Muscle layer of colon (tissue), 2 donors: ENCODE measurements at regions not wholly inside any gene's neighbourhood (a gene's known extent, or its start where the extent isn't known, plus 50 kb on each side); places are given as distances from the start of the nearest gene placed in this dataset.

ENCODE experiments used
- H3K27ac ChIP-seq: one replicate; pipeline ENCODE4 v1.7.0; 2013; ENCODE audit warnings: low read depth, mild to moderate bottlenecking, low read length, moderate library complexity
- H3K27me3 ChIP-seq, 2 donors: one replicate each; pipeline ENCODE4 v1.7.0; 2013; ENCODE audit warnings: low read length in 2 of 2, mild to moderate bottlenecking in 2 of 2; ENCODE audit not compliant: insufficient read depth in 2 of 2, control insufficient read depth in 1 of 2
- H3K36me3 ChIP-seq: one replicate; pipeline ENCODE4 v1.7.0; 2013; ENCODE audit warnings: mild to moderate bottlenecking, low read length; ENCODE audit not compliant: insufficient read depth
- H3K4me1 ChIP-seq: one replicate; pipeline ENCODE4 v1.7.0; 2013; ENCODE audit warnings: mild to moderate bottlenecking, low read length; ENCODE audit not compliant: insufficient read depth
- H3K4me3 ChIP-seq, 2 donors: one replicate each; pipeline ENCODE4 v1.7.0; 2013; ENCODE audit warnings: low read length in 2 of 2, low read depth in 1 of 2, mild to moderate bottlenecking in 1 of 2, moderate library complexity in 1 of 2
- H3K9ac ChIP-seq: one replicate; pipeline ENCODE4 v1.7.0; 2013; ENCODE audit warnings: low read length
- H3K9me3 ChIP-seq: one replicate; pipeline ENCODE4 v1.7.0; 2013; ENCODE audit warnings: mild to moderate bottlenecking, low read length
- donor health status: abdominal sarcoma.
- donor health status: Adenocarcinoma of cecum.

DNA sequence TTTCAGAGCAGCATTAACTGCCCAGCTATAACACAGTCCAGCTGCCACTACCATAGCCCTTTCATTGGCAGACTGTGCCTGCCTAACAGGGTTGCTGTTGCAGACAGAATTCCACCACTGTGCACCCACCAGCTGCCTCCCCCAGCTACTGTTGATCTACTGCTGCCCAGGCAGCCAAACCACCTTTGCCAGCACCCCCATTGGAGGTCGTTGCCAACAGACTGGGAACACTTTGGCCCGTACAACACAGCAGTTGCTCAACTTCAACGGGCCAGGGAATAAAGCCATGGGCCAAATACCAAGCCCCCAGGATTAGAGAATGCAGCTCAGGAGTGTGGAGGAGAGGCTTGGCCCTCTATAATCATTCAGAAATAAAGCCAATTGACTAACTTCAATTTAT, 473.6 kb downstream of the CDH11 start:
- H3K27me3 ChIP-seq: no peaks in the 10 kb centered on the region
- H3K36me3 ChIP-seq: no peaks in the 10 kb centered on the region
- H3K4me1 ChIP-seq: no peaks in the 10 kb centered on the region
- H3K4me3 ChIP-seq: no peak overlapping the region
- no peaks in the 10 kb centered on the region for H3K9me3 ChIP-seq
- no peak overlapping the region for H3K9ac ChIP-seq
- no peak overlapping the region for H3K27ac ChIP-seq

DNA sequence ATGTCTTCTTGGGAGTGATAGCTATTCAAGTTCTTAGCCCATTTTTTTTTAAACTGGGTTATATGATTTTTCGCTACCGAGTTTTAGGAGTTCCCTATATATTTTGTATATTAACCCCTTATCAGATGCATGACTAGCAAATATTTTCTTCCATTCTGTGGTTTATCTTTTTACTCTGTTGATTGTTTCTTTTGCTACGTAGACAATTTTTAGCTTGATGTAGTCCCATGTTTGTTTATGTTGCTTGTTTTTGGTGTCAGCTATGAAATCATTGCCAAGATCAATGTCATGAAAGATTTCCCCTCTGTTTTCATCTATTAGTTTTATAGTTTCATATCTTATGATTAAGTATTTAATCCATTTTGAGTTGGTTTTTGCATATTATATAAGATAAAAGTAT, 480.5 kb downstream of the CDH11 start:
- Histone ChIP-seq H3K9ac (no peak overlapping the region), H3K36me3 (no peaks in the 10 kb centered on the region), H3K4me1 (no peaks in the 10 kb centered on the region), H3K9me3 (no peaks in the 10 kb centered on the region), H3K27ac (no peak overlapping the region), H3K4me3 (no peak overlapping the region), H3K27me3 (no peaks in the 10 kb centered on the region)

DNA sequence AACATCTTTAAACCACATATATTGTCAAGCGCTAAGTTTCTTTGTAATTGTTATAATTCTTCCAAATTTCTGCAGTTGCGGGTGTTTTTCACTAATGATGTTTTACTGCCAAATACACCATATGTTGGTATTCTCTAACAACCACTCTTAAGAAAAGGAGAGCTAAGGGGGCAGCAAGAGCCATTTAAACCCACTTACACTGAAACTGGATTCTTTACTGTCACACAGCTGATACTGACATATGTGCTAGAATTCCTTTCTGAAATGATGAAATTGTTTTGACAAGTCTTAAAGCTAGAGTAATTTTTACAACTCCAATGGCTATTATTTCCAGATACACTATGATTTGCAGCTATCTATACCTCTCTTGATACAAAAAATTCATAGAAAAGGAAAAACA, 483.1 kb downstream of the CDH11 start:
- no peaks in the 10 kb centered on the region for H3K27me3 ChIP-seq
- no peak overlapping the region for H3K4me3 ChIP-seq
- no peaks in the 10 kb centered on the region for H3K9me3 ChIP-seq
- H3K9ac ChIP-seq: no peak overlapping the region
- H3K4me1 ChIP-seq: no peaks in the 10 kb centered on the region
- no peak overlapping the region for H3K27ac ChIP-seq
- no peaks in the 10 kb centered on the region for H3K36me3 ChIP-seq

- H3K9me3 ChIP-seq: no peaks in the 10 kb centered on the region
- H3K27ac ChIP-seq: no peak overlapping the region
- no peaks in the 10 kb centered on the region for H3K36me3 ChIP-seq
- no peaks in the 10 kb centered on the region for H3K4me1 ChIP-seq
- H3K9ac ChIP-seq: no peak overlapping the region
- no peak overlapping the region for H3K4me3 ChIP-seq
- H3K27me3 ChIP-seq: no peaks in the 10 kb centered on the region
These were observed 492.2 kb downstream of the CDH11 start for GRCh38 chr16:64629622-64630021.

DNA sequence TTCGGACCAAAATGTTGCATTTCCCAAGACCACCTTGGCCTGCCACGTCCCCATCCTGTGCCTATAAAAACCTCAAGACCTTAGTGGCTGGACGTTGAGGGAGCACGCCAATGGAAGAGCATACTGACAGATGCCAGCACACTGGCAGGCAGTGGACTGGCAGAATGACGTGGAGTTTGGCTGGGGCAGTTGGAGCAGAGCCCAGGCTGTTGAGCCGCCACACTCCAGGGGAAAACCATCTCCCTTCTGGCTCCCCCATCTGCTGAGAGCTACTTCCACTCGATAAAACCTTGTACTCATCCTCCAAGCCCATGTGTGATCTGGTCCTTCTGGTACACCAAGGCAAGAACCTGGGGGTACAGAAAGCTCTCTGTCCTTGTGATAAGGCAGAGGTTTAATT, 494.1 kb downstream of the CDH11 start:
- Histone ChIP-seq H3K4me3 (no peak overlapping the region), H3K36me3 (no peaks in the 10 kb centered on the region), H3K27ac (no peak overlapping the region), H3K9ac (no peak overlapping the region), H3K4me1 (no peaks in the 10 kb centered on the region), H3K9me3 (no peaks in the 10 kb centered on the region), H3K27me3 (no peaks in the 10 kb centered on the region)

DNA sequence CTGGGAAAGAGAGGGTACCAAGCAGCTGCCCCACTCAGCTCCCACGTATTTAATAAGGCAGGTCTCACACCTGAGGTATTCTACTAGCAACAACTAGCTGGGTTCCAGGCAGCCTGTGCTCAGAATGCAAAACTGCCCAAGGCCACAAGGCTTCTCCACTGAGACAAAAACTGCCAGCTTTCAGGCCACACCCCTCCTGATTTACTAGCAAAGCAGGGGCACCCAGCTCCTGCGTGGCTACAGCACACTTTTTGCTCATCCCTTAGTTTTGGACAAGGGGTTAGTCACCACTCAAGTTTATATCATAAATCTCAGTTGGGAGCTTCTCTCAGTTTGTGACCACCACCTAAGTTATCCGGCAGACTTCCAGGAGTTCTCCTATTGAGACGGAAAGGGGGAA, 494.6 kb downstream of the CDH11 start:
- Histone ChIP-seq H3K27ac (no peak overlapping the region), H3K36me3 (no peaks in the 10 kb centered on the region), H3K4me1 (no peaks in the 10 kb centered on the region), H3K27me3 (no peaks in the 10 kb centered on the region), H3K4me3 (no peak overlapping the region), H3K9ac (no peak overlapping the region), H3K9me3 (no peaks in the 10 kb centered on the region)

- no peak overlapping the region for H3K27ac ChIP-seq
- H3K9ac ChIP-seq: no peak overlapping the region
- H3K27me3 ChIP-seq: no peaks in the 10 kb centered on the region
- H3K4me1 ChIP-seq: no peaks in the 10 kb centered on the region
- H3K4me3 ChIP-seq: no peak overlapping the region
- H3K9me3 ChIP-seq: no peaks in the 10 kb centered on the region
- H3K36me3 ChIP-seq: no peaks in the 10 kb centered on the region
These were observed 495.1 kb downstream of the CDH11 start for GRCh38 chr16:64626776-64627175.

DNA sequence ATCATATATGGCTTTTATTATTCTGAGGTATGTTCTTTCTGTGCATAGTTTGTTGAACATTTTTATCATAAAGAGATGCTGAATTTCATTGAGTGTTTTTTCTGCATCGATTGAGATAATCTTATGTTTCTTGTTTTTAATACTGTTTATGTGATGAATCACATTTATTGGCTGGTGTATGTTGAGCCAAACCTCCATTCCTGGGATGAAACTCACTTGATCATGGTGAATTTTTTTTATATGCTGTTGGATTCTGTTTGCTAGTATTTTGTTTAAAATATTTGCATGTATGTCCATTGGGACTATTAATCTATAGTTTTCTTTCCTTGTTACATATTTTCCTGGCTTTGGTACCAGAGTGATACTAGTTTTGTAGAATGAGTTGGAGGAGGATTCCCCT, 500.2 kb downstream of the CDH11 start:
- H3K9ac ChIP-seq: no peak overlapping the region
- no peaks in the 10 kb centered on the region for H3K9me3 ChIP-seq
- no peaks in the 10 kb centered on the region for H3K4me1 ChIP-seq
- no peak overlapping the region for H3K27ac ChIP-seq
- H3K4me3 ChIP-seq: no peak overlapping the region
- no peaks in the 10 kb centered on the region for H3K27me3 ChIP-seq
- no peaks in the 10 kb centered on the region for H3K36me3 ChIP-seq

- no peaks in the 10 kb centered on the region for H3K9me3 ChIP-seq
- H3K27me3 ChIP-seq: no peaks in the 10 kb centered on the region
- no peak overlapping the region for H3K4me3 ChIP-seq
- H3K36me3 ChIP-seq: no peaks in the 10 kb centered on the region
- no peak overlapping the region for H3K9ac ChIP-seq
- no peak overlapping the region for H3K27ac ChIP-seq
- no peaks in the 10 kb centered on the region for H3K4me1 ChIP-seq
These were observed 503.9 kb downstream of the CDH11 start for GRCh38 chr16:64617836-64618476.

- no peaks in the 10 kb centered on the region for H3K27me3 ChIP-seq
- no peak overlapping the region for H3K9ac ChIP-seq
- no peak overlapping the region for H3K27ac ChIP-seq
- H3K4me3 ChIP-seq: no peak overlapping the region
- no peaks in the 10 kb centered on the region for H3K4me1 ChIP-seq
- no peaks in the 10 kb centered on the region for H3K36me3 ChIP-seq
- H3K9me3 ChIP-seq: no peaks in the 10 kb centered on the region
These were observed 506.1 kb downstream of the CDH11 start for GRCh38 chr16:64615630-64616280.

- Histone ChIP-seq H3K27ac (no peak overlapping the region), H3K27me3 (no peaks in the 10 kb centered on the region), H3K4me1 (no peaks in the 10 kb centered on the region), H3K9ac (no peak overlapping the region), H3K36me3 (no peaks in the 10 kb centered on the region), H3K9me3 (no peaks in the 10 kb centered on the region), H3K4me3 (no peak overlapping the region)
These were observed 525.7 kb downstream of the CDH11 start for GRCh38 chr16:64596196-64596595.

DNA sequence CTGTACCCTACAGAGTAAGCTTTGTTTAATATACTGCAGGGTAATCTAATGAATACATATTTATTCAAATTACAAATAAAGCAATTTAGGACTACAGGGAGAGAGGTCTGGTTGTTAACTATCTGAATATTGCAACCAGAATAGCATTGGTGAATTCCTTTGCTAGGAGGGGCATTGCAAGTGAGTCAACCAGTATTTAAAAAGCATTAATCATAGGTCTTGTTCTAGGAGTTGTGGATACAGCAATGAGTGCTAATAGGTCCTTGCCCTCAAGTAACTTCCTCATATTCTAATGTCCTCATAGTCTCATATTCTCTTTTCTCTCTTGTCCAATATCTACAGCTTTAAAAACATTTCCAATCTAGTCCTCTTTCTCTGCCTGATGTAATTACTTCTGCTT, 531.4 kb downstream of the CDH11 start:
- H3K27me3 ChIP-seq: no peaks in the 10 kb centered on the region
- no peak overlapping the region for H3K4me3 ChIP-seq
- H3K36me3 ChIP-seq: no peaks in the 10 kb centered on the region
- no peaks in the 10 kb centered on the region for H3K9me3 ChIP-seq
- no peaks in the 10 kb centered on the region for H3K4me1 ChIP-seq
- no peak overlapping the region for H3K27ac ChIP-seq
- H3K9ac ChIP-seq: no peak overlapping the region
